NB4 (cell line): ENCODE measurements at regions not wholly inside any gene's neighbourhood (a gene's known extent, or its start where the extent isn't known, plus 50 kb on each side); places are given as distances from the start of the nearest gene placed in this dataset.
A peak's percentile ranks its signal among the peaks of the same experiment; 100 is the strongest.

ENCODE experiments used
- DNase-seq: peaks from one replicate; pipeline ENCODE4 v3.0.0; 2010; ENCODE audit warnings: low read depth
- H3K4me3 ChIP-seq: one replicate; pipeline ENCODE4 v1.5.1; 2011; ENCODE audit warnings: mild to moderate bottlenecking, low read depth, low read length, moderate library complexity
- CTCF ChIP-seq: IDR thresholded peaks from one replicate; pipeline ENCODE4 v1.5.1; 2012; ENCODE audit warnings: low read depth, low read length
- MAX ChIP-seq: IDR thresholded peaks from 2 replicates; pipeline ENCODE4 v1.6.1; 2011; ENCODE audit warnings: low read depth, low read length
- MYC ChIP-seq: IDR thresholded peaks from 2 replicates; pipeline ENCODE4 v1.6.1; 2011; ENCODE audit warnings: low read depth, low read length
- POLR2A ChIP-seq: IDR thresholded peaks from 2 replicates; pipeline ENCODE4 v1.6.1; 2011; ENCODE audit warnings: mild to moderate bottlenecking; ENCODE audit not compliant: insufficient read length; ENCODE audit errors: extremely low read depth

- TF ChIP-seq MYC (no peak), CTCF (no peak), MAX (no peak), POLR2A (no peak)
- no peak overlapping the region for H3K4me3 ChIP-seq
Observed at GRCh38 chr1:110770832-110771231, 96.1 kb upstream of the KCNA3 start.

GRCh38 chr1:110768605-110769004, 93.9 kb upstream of the KCNA3 start:
- no peak for DNase-seq
- no peak overlapping the region for H3K4me3 ChIP-seq
- TF ChIP-seq MYC = no peak
- no peak for TF ChIP-seq MAX
- TF ChIP-seq POLR2A = no peak

More at GRCh38 chr1:110770832-110771231, 96.1 kb upstream of the KCNA3 start:
- no peak for DNase-seq

GRCh38 chr1:110766336-110766647, 91.6 kb upstream of the KCNA3 start:
- TF ChIP-seq MYC = no peak
- no peak for TF ChIP-seq MAX
- TF ChIP-seq POLR2A = no peak
- no peak for TF ChIP-seq CTCF
- no peak overlapping the region for H3K4me3 ChIP-seq
- DNase-seq = no peak

DNA sequence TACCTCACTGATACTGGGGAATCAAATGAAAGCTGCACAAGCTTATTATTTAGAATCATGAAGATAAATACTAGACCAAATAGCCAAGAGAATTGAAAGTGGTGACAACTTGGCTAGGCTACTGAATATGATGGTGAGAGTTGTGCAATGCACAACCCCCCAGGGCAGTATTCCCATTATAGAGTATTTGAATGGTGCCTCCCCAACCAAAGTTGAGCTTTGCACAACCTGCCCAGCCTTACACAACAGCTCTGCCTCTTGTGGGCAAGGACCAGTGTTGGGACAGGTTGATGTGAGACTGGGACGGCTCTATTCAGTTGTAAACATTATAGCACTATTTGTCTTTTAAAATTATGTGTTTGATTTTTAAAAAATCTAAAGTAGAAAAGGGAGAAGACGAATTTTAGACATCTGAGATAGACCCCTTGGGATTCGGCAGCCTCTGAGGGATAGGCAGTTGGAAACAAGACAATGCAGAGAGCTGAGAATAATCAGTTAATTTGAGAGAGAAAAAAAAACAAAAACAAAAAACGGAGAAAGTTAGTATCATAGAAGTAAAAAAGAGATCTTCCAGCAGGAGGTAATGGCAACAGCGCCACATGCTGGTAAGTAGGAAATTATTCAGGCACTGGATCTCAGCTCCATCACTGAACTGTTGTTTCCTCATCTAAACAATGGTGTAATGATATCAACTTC, 91.0 kb upstream of the KCNA3 start:
- peak; percentile 55 for DNase-seq
- TF ChIP-seq POLR2A = no peak
- TF ChIP-seq CTCF = peak; percentile 62
- no peak overlapping the region for H3K4me3 ChIP-seq

GRCh38 chr1:110763149-110763548, 88.4 kb upstream of the KCNA3 start:
- no peak overlapping the region for H3K4me3 ChIP-seq
- no peak for DNase-seq
- TF ChIP-seq MYC (no peak), POLR2A (no peak), MAX (no peak), CTCF (no peak)

GRCh38 chr1:110760321-110760720, 85.6 kb upstream of the KCNA3 start:
- no peak for DNase-seq
- no peak for TF ChIP-seq MYC
- no peak for TF ChIP-seq POLR2A
- no peak for TF ChIP-seq MAX
- no peak for TF ChIP-seq CTCF
- H3K4me3 ChIP-seq = no peak overlapping the region
